Breast epithelium (tissue), 3 donors: ENCODE measurements at regions not wholly inside any gene's neighbourhood (a gene's known extent, or its start where the extent isn't known, plus 50 kb on each side); places are given as distances from the start of the nearest gene placed in this dataset.

ENCODE experiments used
- CTCF ChIP-seq, 3 donors: fragments of 450-650 bp; IDR thresholded peaks; one replicate each; pipeline ENCODE4 v1.5.1; 2016 to 2017; ENCODE audit warnings: antibody characterized with exemption in 3 of 3, mild to moderate bottlenecking in 3 of 3, moderate library complexity in 3 of 3
- POLR2AphosphoS5 ChIP-seq, 3 donors: sonication (generic); formaldehyde crosslinking; IDR thresholded peaks; one replicate each; pipeline ENCODE4 v1.6.1; 2017; ENCODE audit warnings: antibody characterized with exemption in 3 of 3

DNA sequence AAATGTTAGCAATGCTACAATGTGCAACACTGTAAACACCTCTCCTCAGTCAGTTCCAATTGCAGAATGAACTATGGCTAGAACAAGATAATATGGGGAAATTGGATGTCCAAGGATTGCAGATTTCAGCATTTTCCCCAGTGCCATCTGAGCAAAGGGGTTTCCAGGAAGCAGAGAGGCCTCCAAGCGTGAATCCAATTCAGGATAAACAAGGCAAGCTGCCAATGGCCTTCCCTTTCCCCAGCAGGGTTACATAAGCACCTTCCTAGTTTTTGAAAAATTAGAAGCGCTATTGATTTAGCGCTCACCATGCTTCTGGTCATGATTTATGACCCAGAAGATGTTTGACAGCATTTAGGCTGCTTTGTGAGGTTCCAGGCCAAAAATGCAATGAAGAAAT is 223.0 kb upstream of the GATB start:
- TF ChIP-seq CTCF (IDR thresholded peaks at IDR 0.05), result no peak
- no peak for TF ChIP-seq POLR2AphosphoS5 (IDR thresholded peaks at IDR 0.05)
